HG03159 (cell line): ENCODE measurements at regions not wholly inside any gene's neighbourhood (a gene's known extent, or its start where the extent isn't known, plus 50 kb on each side); places are given as distances from the start of the nearest gene placed in this dataset.

ENCODE experiments used
- ATAC-seq: cut with Tn5 transposase; IDR thresholded peaks from one replicate; pipeline ENCODE4 v1.9.1; 2021; ENCODE audit warnings: mild to moderate bottlenecking, moderate library complexity; ENCODE audit not compliant: unreplicated experiment

DNA sequence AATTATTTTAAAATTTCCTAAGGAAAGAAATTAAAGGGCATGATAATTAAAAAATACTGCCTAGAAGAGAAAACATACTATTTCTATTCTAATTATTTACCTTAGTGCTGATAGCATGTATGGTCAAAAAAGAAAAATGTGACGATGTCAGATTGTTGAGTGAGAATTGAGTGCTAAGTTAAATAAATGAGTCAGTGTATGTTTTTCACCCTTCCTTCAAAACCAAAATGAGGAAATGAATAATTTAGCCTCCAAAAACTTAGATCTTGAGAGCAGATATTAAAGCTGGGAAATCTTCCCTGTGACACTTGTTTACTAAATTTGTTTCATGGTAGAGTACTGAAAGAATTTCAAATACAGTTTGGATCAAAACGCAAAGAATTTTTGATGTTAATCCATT, 58.6 kb upstream of the NYAP2 start:
- ATAC-seq = no peak

- no peak for ATAC-seq
Observed at GRCh38 chr2:225337183-225337582, 62.3 kb upstream of the NYAP2 start.

DNA sequence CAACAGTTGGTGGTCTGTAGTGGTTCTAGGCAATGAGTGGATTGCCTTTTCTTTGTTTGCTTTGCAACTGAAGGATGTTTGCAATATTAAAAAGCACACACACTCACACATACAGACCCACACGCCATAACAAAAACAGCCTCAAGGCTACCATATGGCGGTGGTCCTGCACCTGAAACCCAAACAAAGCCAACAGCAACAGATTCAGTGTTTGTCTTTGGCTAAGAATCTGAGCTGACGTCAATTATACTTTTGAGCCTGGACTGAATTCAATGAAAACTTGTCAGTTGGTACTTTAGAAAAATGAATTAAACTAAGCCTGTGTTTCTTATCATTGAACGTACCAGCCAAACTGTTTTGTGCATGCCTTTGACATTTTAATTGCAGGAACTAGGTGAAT, 65.0 kb upstream of the NYAP2 start:
- ATAC-seq = no peak

DNA sequence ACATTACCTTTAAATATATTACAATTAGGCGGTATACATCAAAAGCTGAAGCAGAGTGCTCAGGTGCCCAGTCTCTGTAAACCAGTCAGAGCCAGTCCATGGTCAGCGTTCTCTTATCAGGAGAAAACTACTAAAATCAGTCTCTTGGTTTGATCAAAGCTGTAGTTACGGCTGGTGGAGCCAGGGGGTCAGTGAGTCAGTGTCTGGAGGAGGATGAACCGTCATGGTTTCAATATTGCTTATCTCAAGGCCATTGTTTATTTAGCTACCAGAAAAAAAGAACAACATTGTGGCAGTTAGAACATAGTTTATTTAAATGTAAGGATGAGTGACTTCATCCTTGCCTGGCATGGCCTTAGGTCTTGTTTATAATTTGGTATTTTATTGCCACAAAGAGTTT, 71.3 kb upstream of the NYAP2 start:
- ATAC-seq = no peak

- no peak for ATAC-seq
Observed at GRCh38 chr2:225326969-225327368, 72.5 kb upstream of the NYAP2 start.

DNA sequence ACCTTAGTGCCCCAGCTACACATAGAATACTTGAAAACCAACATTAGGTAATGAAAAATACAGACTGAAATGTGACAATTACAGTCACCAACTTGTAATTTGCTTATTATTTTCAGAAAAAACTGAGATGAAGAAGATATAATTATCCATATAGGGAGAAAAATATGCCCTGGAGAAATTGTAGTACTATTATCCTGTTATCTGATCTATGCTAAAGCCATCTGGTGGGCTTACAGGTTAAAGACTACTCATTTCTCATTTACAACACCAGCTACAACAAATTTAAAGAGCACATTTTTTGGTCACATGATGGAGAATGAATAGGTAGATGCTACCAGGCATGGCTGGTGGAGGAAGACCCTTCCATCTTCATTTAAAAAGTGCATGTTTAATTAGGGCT, 79.6 kb upstream of the NYAP2 start:
- ATAC-seq = no peak

- ATAC-seq = no peak
Observed at GRCh38 chr2:225318440-225318839, 81.1 kb upstream of the NYAP2 start.

- ATAC-seq = no peak
Observed at GRCh38 chr2:225317186-225317585, 82.3 kb upstream of the NYAP2 start.

- ATAC-seq = no peak
Observed at GRCh38 chr2:225310745-225311144, 88.8 kb upstream of the NYAP2 start.

DNA sequence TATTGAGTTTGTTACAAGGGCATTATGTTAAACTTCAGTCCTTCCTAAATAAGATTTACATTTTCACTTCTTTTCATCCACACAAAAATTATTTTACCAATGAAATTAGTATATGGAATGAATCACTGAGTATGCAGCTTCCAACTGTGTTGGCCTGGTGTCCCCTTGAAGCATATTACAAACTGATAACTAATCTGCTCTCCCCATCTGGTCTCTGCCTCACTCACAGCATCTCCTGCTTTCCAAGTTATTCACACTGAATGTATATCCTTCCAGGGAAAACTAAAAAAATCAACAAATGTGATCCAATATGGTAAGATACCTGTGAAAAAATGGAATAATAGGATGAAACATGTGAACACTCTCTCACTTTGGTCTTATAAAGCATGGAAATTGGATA, 90.0 kb upstream of the NYAP2 start:
- no peak for ATAC-seq

- ATAC-seq = no peak
Observed at GRCh38 chr2:225296951-225297350, 102.6 kb upstream of the NYAP2 start.

DNA sequence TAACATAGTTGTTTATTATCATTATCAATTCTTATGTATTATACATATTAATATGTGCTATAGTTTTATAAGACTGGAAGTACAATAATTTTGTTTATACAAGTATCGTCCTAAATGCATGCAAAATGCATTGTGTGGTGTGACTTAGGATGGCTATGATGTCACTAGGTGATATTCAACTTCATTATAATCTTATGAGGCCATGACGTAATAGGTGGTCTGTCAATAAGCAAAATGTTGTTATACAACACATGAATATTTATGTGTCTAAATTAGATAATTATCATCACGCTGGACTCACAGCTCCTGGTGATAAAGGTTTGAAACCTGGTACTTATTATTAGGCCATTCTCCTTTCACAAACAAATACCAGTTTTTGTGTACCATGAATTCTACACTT, 104.4 kb upstream of the NYAP2 start:
- ATAC-seq = no peak

DNA sequence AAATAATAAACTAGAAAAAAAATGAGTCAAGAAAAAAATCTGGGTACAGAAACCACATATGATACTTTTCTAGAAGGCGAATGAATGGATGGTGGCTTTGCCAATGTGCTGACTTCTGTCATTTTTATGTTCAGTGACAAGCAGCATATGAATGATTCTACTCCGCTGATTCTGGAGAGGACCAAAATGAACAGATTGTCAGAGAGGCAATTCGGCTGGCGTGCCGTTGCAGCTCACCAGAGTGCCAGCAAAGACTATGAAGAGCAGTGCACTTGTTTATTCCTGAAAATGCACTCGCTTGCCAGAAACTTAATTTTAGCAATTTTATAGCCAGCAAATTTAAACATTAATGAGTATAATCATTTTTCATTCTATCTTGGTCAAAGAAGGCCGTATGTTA, 105.9 kb upstream of the NYAP2 start:
- ATAC-seq = no peak

DNA sequence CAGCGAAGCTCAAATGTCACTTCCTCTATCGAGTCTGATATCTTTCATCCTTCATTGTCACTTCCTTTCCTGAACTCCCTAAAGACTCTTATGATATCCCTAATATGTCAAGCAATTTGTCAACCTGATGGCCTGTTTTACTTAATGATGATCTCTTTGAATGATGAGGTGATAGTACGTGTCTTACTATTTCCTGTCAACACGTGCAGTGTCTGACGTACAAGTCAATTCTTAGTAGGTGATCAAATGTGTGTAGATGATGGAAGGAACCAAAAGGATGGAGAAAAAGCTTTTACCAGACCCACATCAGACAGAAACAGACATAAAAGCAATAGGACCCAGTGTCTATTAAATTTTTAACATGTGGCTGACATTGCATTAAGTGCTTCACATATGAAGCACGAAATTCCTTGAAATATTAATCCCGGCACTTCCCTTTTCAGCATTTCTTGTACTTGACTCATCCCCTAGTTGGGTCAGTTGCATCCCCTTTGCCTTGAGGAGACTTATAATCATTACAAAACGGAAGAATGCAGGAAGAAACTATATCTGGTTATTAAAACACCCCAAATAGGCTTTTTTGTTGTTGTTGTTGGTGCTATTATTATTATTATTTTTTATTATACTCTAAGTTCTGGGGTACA, 108.6 kb upstream of the NYAP2 start:
- ATAC-seq = no peak

- no peak for ATAC-seq
Observed at GRCh38 chr2:225289659-225290058, 109.9 kb upstream of the NYAP2 start.

DNA sequence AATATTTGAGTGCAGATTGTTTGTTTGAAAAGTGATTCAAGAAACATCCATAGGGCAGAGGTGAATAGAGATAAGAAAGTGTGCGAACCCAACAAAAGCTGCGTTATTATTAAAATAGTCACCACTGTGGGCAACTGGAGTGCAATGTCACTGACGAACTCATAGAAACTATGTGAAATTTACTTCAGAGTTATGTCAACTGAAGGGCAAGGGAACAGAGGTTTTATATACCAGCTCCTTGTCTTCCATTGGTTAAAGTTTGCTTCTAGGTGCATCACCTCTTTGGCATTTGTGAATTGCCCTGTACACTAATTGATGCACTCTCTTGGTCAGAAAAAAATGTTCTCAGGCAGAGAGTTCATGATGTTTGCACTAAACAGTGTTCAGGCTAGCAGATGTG, 110.5 kb upstream of the NYAP2 start:
- ATAC-seq = no peak

DNA sequence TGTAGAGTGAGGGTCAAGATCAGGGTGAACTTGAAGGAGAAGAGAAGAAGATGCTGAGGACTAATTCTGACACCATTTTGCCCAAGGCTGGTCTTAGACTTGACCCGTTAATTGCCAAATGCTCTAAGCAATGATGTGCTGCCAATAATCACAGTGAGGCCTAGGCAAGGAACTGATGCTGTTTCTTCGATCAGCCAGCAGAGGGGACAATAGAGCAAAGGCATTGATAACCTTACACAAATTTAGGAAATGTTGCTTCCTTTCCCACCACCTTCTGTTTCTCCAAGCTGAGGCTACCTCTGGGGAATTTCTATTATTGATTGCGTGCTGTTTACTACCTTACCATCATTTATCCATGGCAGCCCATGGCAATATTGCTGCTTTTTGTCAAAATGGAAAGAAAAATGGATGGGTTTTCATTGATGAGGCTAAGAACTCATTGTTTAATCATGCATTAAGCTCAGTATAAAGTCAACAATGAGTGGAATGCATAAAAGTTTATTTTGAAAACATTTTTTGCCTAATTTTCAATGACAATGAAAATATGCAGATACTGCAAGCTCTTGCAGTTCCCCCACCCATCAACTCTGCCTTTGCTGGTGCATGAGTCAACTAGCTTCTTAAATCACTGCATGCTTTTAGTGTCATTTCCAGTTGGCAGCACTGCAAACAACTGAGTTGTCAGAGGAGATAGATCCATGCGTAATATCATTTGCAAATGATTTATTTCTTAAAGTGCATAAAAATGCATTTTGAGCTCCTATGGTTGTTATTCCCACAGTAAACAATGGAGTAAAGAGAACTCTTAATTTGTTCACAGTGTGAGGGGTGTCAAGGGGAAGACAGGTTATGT, 116.4 kb upstream of the NYAP2 start:
- ATAC-seq = peak; percentile 91

- ATAC-seq = peak; percentile 80
Observed at GRCh38 chr2:225276207-225276606, 123.3 kb upstream of the NYAP2 start.

GRCh38 chr2:225275443-225275842, 124.1 kb upstream of the NYAP2 start:
- no peak for ATAC-seq

- ATAC-seq = peak; percentile 35
Observed at GRCh38 chr2:225274751-225275150, 124.8 kb upstream of the NYAP2 start.

DNA sequence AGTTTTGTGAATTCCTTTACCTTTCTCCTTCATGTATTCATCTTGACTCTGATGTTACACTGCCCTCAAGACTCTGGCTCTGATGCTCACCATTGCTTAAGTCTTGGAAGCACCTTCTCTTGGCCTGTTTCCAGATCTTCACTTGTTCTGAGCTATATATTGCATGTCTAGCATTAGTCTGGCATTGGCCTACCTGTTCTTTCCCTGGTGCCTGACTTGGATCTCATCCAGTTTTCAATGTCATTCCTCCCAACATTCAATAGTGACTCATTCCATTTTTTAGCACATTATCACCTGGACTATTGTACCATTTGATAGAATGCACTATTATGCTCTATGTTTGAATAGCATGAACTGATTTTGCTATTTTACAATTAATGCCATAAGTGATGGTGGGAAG, 127.3 kb upstream of the NYAP2 start:
- no peak for ATAC-seq

- ATAC-seq = peak; percentile 100
Observed at GRCh38 chr2:225270861-225271260, 128.6 kb upstream of the NYAP2 start.

DNA sequence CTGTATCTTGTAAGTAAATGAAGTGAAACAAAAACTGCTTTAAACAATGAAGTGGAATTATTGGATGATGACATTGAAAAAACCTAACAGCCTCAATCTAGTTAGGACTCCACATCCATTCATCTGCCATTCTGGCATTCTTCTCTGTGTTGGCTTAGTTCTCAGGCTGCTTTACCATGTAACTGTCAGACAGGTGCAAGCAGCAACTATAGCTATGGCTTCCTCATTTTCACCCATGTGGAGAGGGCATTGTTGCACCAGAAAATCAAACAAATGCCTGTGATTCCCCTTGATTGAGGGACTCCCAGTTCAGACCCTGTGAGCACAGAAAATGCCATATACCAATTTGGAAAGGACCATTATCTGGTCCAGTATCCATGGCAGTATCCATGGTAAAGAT, 129.5 kb upstream of the NYAP2 start:
- ATAC-seq = no peak
